SK-N-DZ (cell line): ENCODE measurements at regions not wholly inside any gene's neighbourhood (a gene's known extent, or its start where the extent isn't known, plus 50 kb on each side); places are given as distances from the start of the nearest gene placed in this dataset.
A peak's percentile ranks its signal among the peaks of the same experiment; 100 is the strongest.
"Not testable (repeated sequence)": the region's sequence is repeated elsewhere in the genome, so short reads cannot be mapped to it uniquely, and the experiment has no call there.

Experiments
- DNase-seq: peaks from one replicate; pipeline ENCODE4 v3.0.0-alpha.2; 2015; ENCODE audit warnings: low spot score

GRCh38 chr12:107826276-107826675 is 51.8 kb downstream of the ASCL4 start:
- DNase-seq: no peak

- no peak for DNase-seq
Observed at GRCh38 chr12:107829271-107829670, 54.8 kb downstream of the ASCL4 start.

GRCh38 chr12:107832441-107832840 is 57.9 kb downstream of the ASCL4 start:
- DNase-seq: no peak

GRCh38 chr12:107840186-107840585 is 65.7 kb downstream of the ASCL4 start:
- no peak for DNase-seq

- DNase-seq: peak; percentile 4
Observed at GRCh38 chr12:107843351-107844311, 69.1 kb downstream of the ASCL4 start.

- DNase-seq: peak; percentile 10
Observed at GRCh38 chr12:107844312-107844921, 69.9 kb downstream of the ASCL4 start.

- no peak for DNase-seq
Observed at GRCh38 chr12:107845226-107845979, 70.9 kb downstream of the ASCL4 start.

- no peak for DNase-seq
Observed at GRCh38 chr12:107845980-107846659, 71.6 kb downstream of the ASCL4 start.

- DNase-seq: no peak
Observed at GRCh38 chr12:107847430-107847829, 72.9 kb downstream of the ASCL4 start.

- DNase-seq: no peak
Observed at GRCh38 chr12:107847830-107848229, 73.3 kb downstream of the ASCL4 start.

- DNase-seq: no peak
Observed at GRCh38 chr12:107853479-107853878, 79.0 kb downstream of the ASCL4 start.

- DNase-seq: no peak
Observed at GRCh38 chr12:107855471-107855870, 81.0 kb downstream of the ASCL4 start.

- no peak for DNase-seq
Observed at GRCh38 chr12:107856096-107856495, 81.6 kb downstream of the ASCL4 start.

- no peak for DNase-seq
Observed at GRCh38 chr12:107857191-107857590, 82.7 kb downstream of the ASCL4 start.

- DNase-seq: no peak
Observed at GRCh38 chr12:107859367-107859766, 84.9 kb downstream of the ASCL4 start.

- no peak for DNase-seq
Observed at GRCh38 chr12:107864235-107864634, 89.7 kb downstream of the ASCL4 start.

GRCh38 chr12:107864727-107865126 is 90.2 kb downstream of the ASCL4 start:
- not testable (repeated sequence) for DNase-seq

- DNase-seq: no peak
Observed at GRCh38 chr12:107873223-107873622, 98.7 kb downstream of the ASCL4 start.

GRCh38 chr12:107875786-107876185 is 101.3 kb downstream of the ASCL4 start:
- no peak for DNase-seq

GRCh38 chr12:107884769-107885694 is 110.5 kb downstream of the ASCL4 start:
- peak; percentile 61 for DNase-seq
